KMS-11 (cell line): ENCODE measurements at regions not wholly inside any gene's neighbourhood (a gene's known extent, or its start where the extent isn't known, plus 50 kb on each side); places are given as distances from the start of the nearest gene placed in this dataset.

ENCODE experiments used
- H2AFZ ChIP-seq: fragments of 200-600 bp; sonication (generic); 2 replicates; pipeline ENCODE4 v1.6.1; 2016; ENCODE audit warnings: antibody characterized with exemption, mixed run types, low read depth
- H3K27ac ChIP-seq: fragments of 200-600 bp; sonication (generic); 2 replicates; pipeline ENCODE4 v1.6.1; 2016; ENCODE audit warnings: mild to moderate bottlenecking, mixed run types
- H3K27me3 ChIP-seq: fragments of 200-600 bp; sonication (generic); 2 replicates; pipeline ENCODE4 v1.6.1; 2017; ENCODE audit warnings: mild to moderate bottlenecking, low read depth, mixed run types, moderate library complexity; ENCODE audit not compliant: insufficient read depth
- H3K36me3 ChIP-seq: fragments of 200-600 bp; sonication (generic); 2 replicates; pipeline ENCODE4 v1.6.1; 2017; ENCODE audit warnings: mild to moderate bottlenecking, mixed run types; ENCODE audit not compliant: insufficient read depth
- H3K4me1 ChIP-seq: fragments of 200-600 bp; sonication (generic); 2 replicates; pipeline ENCODE4 v1.6.1; 2016; ENCODE audit warnings: mild to moderate bottlenecking, low read depth, mixed run types; ENCODE audit not compliant: poor library complexity, severe bottlenecking
- H3K4me2 ChIP-seq: fragments of 200-600 bp; sonication (generic); 2 replicates; pipeline ENCODE4 v1.7.0; 2016; ENCODE audit warnings: mild to moderate bottlenecking, mixed run types
- H3K4me3 ChIP-seq: fragments of 200-600 bp; sonication (generic); IDR thresholded peaks from 2 replicates; pipeline ENCODE4 v1.6.1; 2017; ENCODE audit warnings: low read depth, low read length, mixed read lengths; ENCODE audit not compliant: insufficient read depth
- H3K79me2 ChIP-seq: fragments of 200-600 bp; sonication (generic); 2 replicates; pipeline ENCODE4 v1.6.1; 2016; ENCODE audit warnings: low read depth, mixed run types; ENCODE audit not compliant: insufficient read depth
- H3K9ac ChIP-seq: fragments of 200-600 bp; sonication (generic); 2 replicates; pipeline ENCODE4 v1.6.1; 2016; ENCODE audit warnings: mild to moderate bottlenecking, mixed run types
- H4K20me1 ChIP-seq: fragments of 200-600 bp; sonication (generic); 2 replicates; pipeline ENCODE4 v1.6.1; 2016; ENCODE audit warnings: mild to moderate bottlenecking, mixed run types; ENCODE audit not compliant: insufficient read depth
- CTCF ChIP-seq: fragments of 200-600 bp; sonication (generic); conservative IDR thresholded peaks from 2 replicates; pipeline ENCODE4 v1.6.1; 2017; ENCODE audit warnings: low read depth, mild to moderate bottlenecking, antibody characterized with exemption, low read length, moderate library complexity, mixed read lengths

GRCh38 chr9:23153058-23153457 is 673.0 kb downstream of the ELAVL2 start:
- Histone ChIP-seq H3K36me3 (no peaks in the 10 kb centered on the region), H3K4me1 (no peaks in the 10 kb centered on the region), H4K20me1 (no peaks in the 10 kb centered on the region), H3K27me3 (no peaks in the 10 kb centered on the region), H3K4me3 (no peak overlapping the region), H3K27ac (no peak overlapping the region), H2AFZ (no peak overlapping the region), H3K79me2 (no peaks in the 10 kb centered on the region), H3K4me2 (no peak overlapping the region), H3K9ac (no peak overlapping the region)
- no peak for TF ChIP-seq CTCF

GRCh38 chr9:23160491-23160890 is 665.5 kb downstream of the ELAVL2 start:
- H3K9ac ChIP-seq = no peak overlapping the region
- H3K4me3 ChIP-seq = no peak overlapping the region
- no peaks in the 10 kb centered on the region for H3K27me3 ChIP-seq
- H3K79me2 ChIP-seq = no peaks in the 10 kb centered on the region
- no peaks in the 10 kb centered on the region for H4K20me1 ChIP-seq
- H3K4me1 ChIP-seq = no peaks in the 10 kb centered on the region
- H3K4me2 ChIP-seq = no peak overlapping the region
- H2AFZ ChIP-seq = no peak overlapping the region
- H3K36me3 ChIP-seq = no peaks in the 10 kb centered on the region
- no peak overlapping the region for H3K27ac ChIP-seq
- no peak for TF ChIP-seq CTCF

- H3K27me3 ChIP-seq = no peaks in the 10 kb centered on the region
- no peak for TF ChIP-seq CTCF
- H3K36me3 ChIP-seq = no peaks in the 10 kb centered on the region
- H3K4me1 ChIP-seq = no peaks in the 10 kb centered on the region
- no peaks in the 10 kb centered on the region for H4K20me1 ChIP-seq
- no peak overlapping the region for H2AFZ ChIP-seq
- H3K79me2 ChIP-seq = no peaks in the 10 kb centered on the region
- no peak overlapping the region for H3K4me3 ChIP-seq
- no peak overlapping the region for H3K4me2 ChIP-seq
- no peak overlapping the region for H3K9ac ChIP-seq
- no peak overlapping the region for H3K27ac ChIP-seq
Measured at GRCh38 chr9:23160952-23161469, 665.0 kb downstream of the ELAVL2 start.

GRCh38 chr9:23162789-23163188 is 663.3 kb downstream of the ELAVL2 start:
- H2AFZ ChIP-seq = no peak overlapping the region
- H3K36me3 ChIP-seq = no peaks in the 10 kb centered on the region
- no peak overlapping the region for H3K27ac ChIP-seq
- H3K4me2 ChIP-seq = no peak overlapping the region
- no peak overlapping the region for H3K4me3 ChIP-seq
- H3K9ac ChIP-seq = no peak overlapping the region
- TF ChIP-seq CTCF = no peak
- no peaks in the 10 kb centered on the region for H4K20me1 ChIP-seq
- no peaks in the 10 kb centered on the region for H3K4me1 ChIP-seq
- no peaks in the 10 kb centered on the region for H3K27me3 ChIP-seq
- H3K79me2 ChIP-seq = no peaks in the 10 kb centered on the region

- H3K4me2 ChIP-seq = no peak overlapping the region
- H3K4me1 ChIP-seq = no peaks in the 10 kb centered on the region
- no peaks in the 10 kb centered on the region for H3K79me2 ChIP-seq
- no peaks in the 10 kb centered on the region for H3K27me3 ChIP-seq
- no peak for TF ChIP-seq CTCF
- no peaks in the 10 kb centered on the region for H3K36me3 ChIP-seq
- H3K4me3 ChIP-seq = no peak overlapping the region
- H3K9ac ChIP-seq = no peak overlapping the region
- no peak overlapping the region for H2AFZ ChIP-seq
- H4K20me1 ChIP-seq = no peaks in the 10 kb centered on the region
- H3K27ac ChIP-seq = no peak overlapping the region
Measured at GRCh38 chr9:23171479-23171878, 654.6 kb downstream of the ELAVL2 start.
